ENCODE measurements at regions not wholly inside any gene's neighbourhood (a gene's known extent, or its start where the extent isn't known, plus 50 kb on each side); places are given as distances from the start of the nearest gene placed in this dataset.
"Not testable (repeated sequence)": the region's sequence is repeated elsewhere in the genome, so short reads cannot be mapped to it uniquely, and the experiment has no call there.

GRCh38 chr13:24591697-24592096, 79.1 kb upstream of the PARP4 start:
- H3K36me3 Mint-ChIP-seq; H3K27me3 ChIP-seq (ENCODE audit: insufficient read depth, low read length); H3K9me3 ChIP-seq (ENCODE audit: control insufficient read depth in 1 of 2, low read length in 2 of 2); H3K27ac Mint-ChIP-seq; H3K9me3 Mint-ChIP-seq; POLR2A ChIA-PET (ENCODE audit: partially characterized antibody); H3K27me3 Mint-ChIP-seq; intact Hi-C loops (cut with micrococcal nuclease); H3K4me1 ChIP-seq (ENCODE audit: insufficient read depth, low read length); DNase-seq; H3K4me3 ChIP-seq (ENCODE audit: low read length in 2 of 2); H3K4me1 Mint-ChIP-seq; H3K27ac ChIP-seq (ENCODE audit: low read depth, low read length); CTCF ChIA-PET (ENCODE audit: partially characterized antibody); H3K36me3 ChIP-seq (ENCODE audit: insufficient read depth, low read length); H3K4me3 Mint-ChIP-seq: not testable (repeated sequence)

GRCh38 chr13:24597906-24598670, 82.1 kb upstream of the ATP12A start:
- DNase-seq, result peak in 4 of 5 donors; percentile 5 to 16 (median 6)
- POLR2A ChIA-PET (ENCODE audit: partially characterized antibody), result interaction anchor here (0.7 to 1.3 kb wide), 3 partner anchors 24 to 833 kb away, joined by 3 to 6 read pairs (median 4); no protein-coding TSS in a partner anchor
- H3K27me3 Mint-ChIP-seq; H3K27me3 ChIP-seq (ENCODE audit: insufficient read depth, low read length); H3K27ac ChIP-seq (ENCODE audit: low read depth, low read length); intact Hi-C loops (cut with micrococcal nuclease); H3K9me3 Mint-ChIP-seq; H3K4me3 ChIP-seq (ENCODE audit: low read length in 2 of 2); H3K36me3 ChIP-seq (ENCODE audit: insufficient read depth, low read length); H3K9me3 ChIP-seq (ENCODE audit: control insufficient read depth in 1 of 2, low read length in 2 of 2); H3K36me3 Mint-ChIP-seq: not testable (repeated sequence)
- Mint-ChIP-seq H3K27ac (peak overlapping the region; percentile 14 to 89 (median 71)), H3K4me1 (peaks cover 11 to 33% (median 23%) of the 10 kb centered on the region in 4 donors), H3K4me3 (peak overlapping the region in 7 of 8 donors; percentile 20 to 75 (median 61))
- CTCF ChIA-PET (ENCODE audit: partially characterized antibody), result interaction anchor here (1.5 to 1.8 kb wide), 3 partner anchors 19 to 96 kb away, joined by 4 to 8 read pairs (median 5); no protein-coding TSS in a partner anchor
- H3K4me1 ChIP-seq (ENCODE audit: insufficient read depth, low read length), result peaks cover 17% of the 10 kb centered on the region

- peaks cover 11 to 33% (median 23%) of the 10 kb centered on the region in 4 donors for H3K4me1 Mint-ChIP-seq
- DNase-seq; H3K36me3 Mint-ChIP-seq; H3K27me3 Mint-ChIP-seq; H3K27me3 ChIP-seq (ENCODE audit: insufficient read depth, low read length); H3K4me3 ChIP-seq (ENCODE audit: low read length in 2 of 2); H3K36me3 ChIP-seq (ENCODE audit: insufficient read depth, low read length); H3K9me3 ChIP-seq (ENCODE audit: control insufficient read depth in 1 of 2, low read length in 2 of 2); intact Hi-C loops (cut with micrococcal nuclease); H3K27ac ChIP-seq (ENCODE audit: low read depth, low read length): not testable (repeated sequence)
- H3K4me3 Mint-ChIP-seq, result peak overlapping the region in 7 of 8 donors; percentile 38 to 85 (median 69)
- H3K27ac Mint-ChIP-seq, result peak overlapping the region in 6 of 7 donors; percentile 14 to 88 (median 84)
- peaks cover 0 to 13% (median 8%) of the 10 kb centered on the region in 8 donors for H3K9me3 Mint-ChIP-seq
- POLR2A ChIA-PET (ENCODE audit: partially characterized antibody), result interaction anchor here (1.2 kb wide), 1 partner anchor 71 kb away, joined by 3 read pairs; no protein-coding TSS in a partner anchor
- CTCF ChIA-PET (ENCODE audit: partially characterized antibody), result interaction anchor here (1.8 kb wide), 1 partner anchor 74 kb away, joined by 8 read pairs; no protein-coding TSS in a partner anchor
- peaks cover 17% of the 10 kb centered on the region for H3K4me1 ChIP-seq (ENCODE audit: insufficient read depth, low read length)
These were observed 81.0 kb upstream of the ATP12A start for GRCh38 chr13:24599019-24599791.

- Histone ChIP-seq H3K27ac (ENCODE audit: low read depth, low read length) (no peak overlapping the region), H3K27me3 (ENCODE audit: insufficient read depth, low read length) (no peaks in the 10 kb centered on the region), H3K4me1 (ENCODE audit: insufficient read depth, low read length) (peaks cover 7% of the 10 kb centered on the region), H3K9me3 (ENCODE audit: control insufficient read depth in 1 of 2, low read length in 2 of 2) (no peaks in the 10 kb centered on the region), H3K36me3 (ENCODE audit: insufficient read depth, low read length) (no peaks in the 10 kb centered on the region), H3K4me3 (ENCODE audit: low read length in 2 of 2) (no peak overlapping the region)
- H3K4me1 Mint-ChIP-seq, result peaks cover 6 to 13% (median 7%) of the 10 kb centered on the region in 4 donors
- ChIA-PET POLR2A (ENCODE audit: partially characterized antibody) (interaction anchor here (1.2 to 2.5 kb wide), 3 partner anchors 17 to 74 kb away, joined by 3 to 14 read pairs (median 6); partner anchors contain the start of gene ATP12A), CTCF (ENCODE audit: partially characterized antibody) (interaction anchor here (1.1 to 6.5 kb wide), 21 partner anchors 10 to 128 kb away, joined by 3 to 77 read pairs (median 11); partner anchors contain the start of gene ATP12A)
- H3K4me3 Mint-ChIP-seq, result no peak overlapping the region
- H3K36me3 Mint-ChIP-seq, result peaks cover 0 to 5% of the 10 kb centered on the region in 2 donors
- H3K27ac Mint-ChIP-seq, result peak overlapping the region in 2 of 7 donors; percentile 13 to 41
- intact Hi-C loops (cut with micrococcal nuclease), result loop anchor here (1.0 kb wide), 2 partner anchors 65 to 122 kb away; no protein-coding TSS in a partner anchor
- peaks cover 0 to 18% (median 12%) of the 10 kb centered on the region in 8 donors for H3K9me3 Mint-ChIP-seq
- peak in 4 of 5 donors; percentile 19 to 51 (median 29) for DNase-seq
- no peaks in the 10 kb centered on the region for H3K27me3 Mint-ChIP-seq
These were observed 74.3 kb upstream of the ATP12A start for GRCh38 chr13:24605923-24606372.

GRCh38 chr13:24606486-24607170, 73.6 kb upstream of the ATP12A start:
- no peak for DNase-seq
- Mint-ChIP-seq H3K9me3 (peaks cover 0 to 18% (median 12%) of the 10 kb centered on the region in 8 donors), H3K4me1 (peaks cover 8 to 13% (median 8%) of the 10 kb centered on the region in 4 donors), H3K27me3 (no peaks in the 10 kb centered on the region), H3K36me3 (peaks cover 0 to 5% of the 10 kb centered on the region in 2 donors), H3K27ac (peak overlapping the region in 1 of 7 donors; percentile 13), H3K4me3 (no peak overlapping the region)
- no peak overlapping the region for H3K4me3 ChIP-seq (ENCODE audit: low read length in 2 of 2)
- no peaks in the 10 kb centered on the region for H3K36me3 ChIP-seq (ENCODE audit: insufficient read depth, low read length)
- intact Hi-C loops (cut with micrococcal nuclease), result loop anchor here (1.0 kb wide), 2 partner anchors 65 to 122 kb away; no protein-coding TSS in a partner anchor
- H3K9me3 ChIP-seq (ENCODE audit: control insufficient read depth in 1 of 2, low read length in 2 of 2), result no peaks in the 10 kb centered on the region
- H3K27ac ChIP-seq (ENCODE audit: low read depth, low read length), result no peak overlapping the region
- CTCF ChIA-PET (ENCODE audit: partially characterized antibody), result interaction anchor here (1.1 to 6.5 kb wide), 21 partner anchors 10 to 128 kb away, joined by 3 to 77 read pairs (median 11); partner anchors contain the start of gene ATP12A
- H3K27me3 ChIP-seq (ENCODE audit: insufficient read depth, low read length), result no peaks in the 10 kb centered on the region
- POLR2A ChIA-PET (ENCODE audit: partially characterized antibody), result interaction anchor here (0.8 to 2.5 kb wide), 5 partner anchors 12 to 73 kb away, joined by 3 to 14 read pairs (median 4); partner anchors contain the start of gene ATP12A
- H3K4me1 ChIP-seq (ENCODE audit: insufficient read depth, low read length), result peaks cover 7% of the 10 kb centered on the region

GRCh38 chr13:24610956-24611355, 69.3 kb upstream of the ATP12A start:
- Histone ChIP-seq H3K4me1 (ENCODE audit: insufficient read depth, low read length) (peaks cover 3% of the 10 kb centered on the region), H3K27ac (ENCODE audit: low read depth, low read length) (no peak overlapping the region), H3K27me3 (ENCODE audit: insufficient read depth, low read length) (no peaks in the 10 kb centered on the region), H3K36me3 (ENCODE audit: insufficient read depth, low read length) (no peaks in the 10 kb centered on the region), H3K9me3 (ENCODE audit: control insufficient read depth in 1 of 2, low read length in 2 of 2) (no peaks in the 10 kb centered on the region), H3K4me3 (ENCODE audit: low read length in 2 of 2) (no peak overlapping the region)
- H3K4me1 Mint-ChIP-seq, result peaks cover 10 to 16% (median 12%) of the 10 kb centered on the region in 4 donors
- no peaks in the 10 kb centered on the region for H3K9me3 Mint-ChIP-seq
- H3K4me3 Mint-ChIP-seq, result no peak overlapping the region
- no peaks in the 10 kb centered on the region for H3K36me3 Mint-ChIP-seq
- ChIA-PET CTCF (ENCODE audit: partially characterized antibody) (interaction anchor here (1.1 to 1.9 kb wide), 4 partner anchors 31 to 72 kb away, joined by 3 to 8 read pairs (median 6); no protein-coding TSS in a partner anchor), POLR2A (ENCODE audit: partially characterized antibody) (no interaction called here)
- intact Hi-C loops (cut with micrococcal nuclease), result no loop called here
- H3K27me3 Mint-ChIP-seq, result no peaks in the 10 kb centered on the region
- peak overlapping the region in 3 of 7 donors; percentile 3 to 47 (median 37) for H3K27ac Mint-ChIP-seq
- no peak for DNase-seq
